Left hindlimb (tissue), 1 donor: ENCODE measurements at regions not wholly inside any gene's neighbourhood (a gene's known extent, or its start where the extent isn't known, plus 50 kb on each side); places are given as distances from the start of the nearest gene placed in this dataset.

Experiments used
- DNase-seq: peaks from one replicate; pipeline ENCODE4 v3.0.0-alpha.2; 2018

DNA sequence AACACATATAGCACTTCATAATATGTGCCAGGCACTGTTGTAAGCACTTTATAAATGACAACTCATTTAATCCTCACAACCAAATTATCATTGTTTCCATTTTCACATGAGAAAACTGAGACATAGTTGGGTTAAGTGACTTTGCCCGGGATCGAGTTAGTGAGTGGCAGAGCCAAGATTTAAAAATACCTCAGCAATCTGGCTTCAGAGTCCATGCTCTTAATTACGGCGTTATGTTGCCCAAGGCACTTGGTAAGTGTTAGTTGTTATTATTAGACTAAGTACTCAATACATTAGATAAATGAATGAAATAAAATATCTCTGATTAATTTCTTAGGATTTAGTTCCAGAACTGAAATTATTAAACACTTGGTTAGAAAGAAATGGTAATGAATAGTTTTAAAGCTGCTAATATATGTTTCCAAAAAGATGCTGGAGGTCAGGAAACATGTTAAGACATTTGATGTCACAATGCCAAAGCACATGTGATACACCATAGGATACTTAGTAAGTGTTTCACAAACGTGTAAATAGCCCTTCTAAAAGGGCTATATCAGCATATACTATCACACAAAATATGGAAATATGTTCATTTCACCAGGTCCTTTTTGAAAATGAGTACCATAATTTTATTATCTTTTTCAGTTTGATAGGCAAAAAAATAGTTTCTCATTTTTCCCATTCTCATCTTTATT lies 301.9 kb downstream of the GPAT3 start:
- DNase-seq = no peak

DNA sequence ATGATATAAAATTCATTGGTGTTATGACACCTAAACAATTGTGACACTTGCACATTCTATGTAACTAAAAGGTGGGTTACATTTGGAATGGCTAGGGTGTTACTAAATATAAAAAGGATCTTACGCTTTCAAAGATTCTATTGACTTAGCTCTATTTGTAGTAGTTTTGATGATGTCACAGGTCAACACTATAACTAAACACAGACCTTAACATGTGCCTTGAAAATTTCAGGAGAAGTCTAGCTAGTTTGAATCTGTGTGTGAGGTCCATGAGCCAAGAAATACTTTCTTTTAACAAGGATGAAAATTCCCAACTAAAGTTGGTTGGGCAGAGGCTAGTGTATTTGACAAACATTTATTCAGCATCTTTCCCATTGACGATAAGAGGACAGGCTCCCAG lies 298.0 kb downstream of the GPAT3 start:
- DNase-seq = no peak

DNA sequence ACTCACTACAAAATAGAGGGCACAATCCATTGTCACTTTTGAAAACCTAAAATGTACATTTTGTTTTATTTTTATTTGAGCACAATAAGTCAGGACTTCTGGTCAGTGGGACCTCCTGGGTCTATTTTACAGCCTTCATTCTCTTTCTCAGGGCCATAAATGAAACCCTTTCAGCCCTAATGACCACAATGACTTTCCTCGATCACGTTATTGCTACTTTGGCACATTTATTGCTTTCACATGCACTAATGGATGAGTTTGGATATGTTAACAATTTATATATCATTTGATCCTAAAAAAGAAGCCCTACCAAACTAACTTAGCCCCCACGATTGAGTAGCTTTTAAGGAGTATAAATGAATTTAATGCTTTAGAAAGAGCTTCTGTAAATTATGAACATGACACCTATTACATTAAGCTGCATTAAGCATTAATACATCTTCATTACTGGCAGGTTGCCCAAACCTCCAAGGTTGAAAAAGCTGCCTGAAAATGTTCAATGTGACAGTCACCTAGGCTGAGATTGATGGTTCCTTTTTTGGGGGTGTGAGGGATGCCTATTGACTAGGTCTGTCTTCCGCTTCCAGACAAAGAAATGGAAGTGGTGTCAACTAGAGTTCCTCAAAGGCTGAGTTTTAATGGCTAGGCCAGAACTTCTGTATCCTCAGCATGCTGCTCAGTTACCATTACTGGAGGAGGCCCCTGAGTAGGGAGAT lies 296.4 kb downstream of the GPAT3 start:
- DNase-seq = no peak

DNA sequence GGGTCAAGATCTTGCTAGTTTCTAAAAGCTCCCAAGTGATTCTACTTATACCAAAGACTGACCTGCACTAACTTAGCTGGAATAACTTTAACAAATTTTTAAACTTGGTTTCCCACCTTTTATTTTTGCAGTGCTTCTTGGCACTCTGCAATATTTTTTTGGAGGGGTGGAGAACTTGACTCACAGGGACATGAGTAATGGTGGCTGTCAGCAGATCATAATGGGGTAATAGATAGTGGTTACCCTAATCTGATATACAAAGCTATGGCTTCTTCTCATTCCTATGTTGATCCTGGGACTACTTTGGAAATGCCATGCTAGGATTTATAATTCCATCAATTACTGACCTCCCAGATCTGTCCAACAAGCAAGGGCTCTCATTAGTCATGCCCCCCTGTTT lies 295.7 kb downstream of the GPAT3 start:
- no peak for DNase-seq

DNA sequence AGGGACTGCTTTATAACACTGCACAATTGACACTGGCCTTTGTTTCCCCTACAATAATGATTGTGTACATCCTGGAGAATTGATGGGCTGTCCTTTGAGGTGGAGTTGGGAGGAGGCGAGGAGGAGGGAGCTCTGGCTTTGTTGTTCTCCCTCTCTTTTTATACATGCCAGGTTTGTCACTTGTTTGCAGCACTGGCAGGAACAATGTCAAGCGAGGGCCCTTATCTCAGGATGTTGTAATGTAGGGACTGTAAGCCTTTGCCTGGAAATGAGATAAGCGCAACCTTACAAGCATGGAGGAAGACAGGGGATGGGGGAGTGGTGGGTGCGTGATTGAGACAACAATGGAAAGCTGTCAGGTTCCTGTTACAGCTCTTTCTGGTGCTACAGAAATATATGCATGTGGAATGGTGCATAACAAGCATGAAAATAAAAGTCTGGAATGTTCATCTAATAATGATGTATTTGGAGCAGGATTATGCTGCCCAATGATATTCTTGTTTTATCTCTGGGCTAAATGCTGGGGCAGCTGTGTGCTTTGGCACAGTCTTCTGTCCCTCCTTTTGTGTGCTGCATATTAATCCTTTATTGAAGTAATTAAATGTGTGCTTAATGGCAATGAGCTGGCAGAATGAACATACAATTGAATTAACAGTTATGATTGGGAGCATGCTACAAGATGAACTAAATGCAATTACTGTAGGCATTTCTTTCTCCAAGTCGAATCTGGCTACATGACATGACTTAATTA lies 294.4 kb downstream of the GPAT3 start:
- no peak for DNase-seq

DNA sequence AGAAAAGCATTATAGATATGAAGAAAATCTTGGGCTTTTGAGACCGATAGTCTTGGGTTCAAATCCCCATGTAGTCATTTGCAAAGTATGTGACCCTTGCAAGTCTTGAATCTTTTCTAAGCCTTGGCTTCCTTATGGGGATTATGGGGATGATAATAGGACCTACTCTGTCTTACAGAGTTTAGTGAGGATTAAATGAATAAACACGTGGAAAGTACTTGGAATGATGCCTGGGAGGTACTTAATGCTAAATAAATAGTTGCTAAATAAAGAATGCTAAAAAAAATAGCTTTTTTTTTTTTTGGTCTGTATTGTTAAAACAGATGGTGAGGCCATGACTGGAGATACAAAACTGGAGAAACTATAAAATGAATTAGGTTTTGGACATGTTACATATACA lies 292.7 kb downstream of the GPAT3 start:
- DNase-seq = no peak

DNA sequence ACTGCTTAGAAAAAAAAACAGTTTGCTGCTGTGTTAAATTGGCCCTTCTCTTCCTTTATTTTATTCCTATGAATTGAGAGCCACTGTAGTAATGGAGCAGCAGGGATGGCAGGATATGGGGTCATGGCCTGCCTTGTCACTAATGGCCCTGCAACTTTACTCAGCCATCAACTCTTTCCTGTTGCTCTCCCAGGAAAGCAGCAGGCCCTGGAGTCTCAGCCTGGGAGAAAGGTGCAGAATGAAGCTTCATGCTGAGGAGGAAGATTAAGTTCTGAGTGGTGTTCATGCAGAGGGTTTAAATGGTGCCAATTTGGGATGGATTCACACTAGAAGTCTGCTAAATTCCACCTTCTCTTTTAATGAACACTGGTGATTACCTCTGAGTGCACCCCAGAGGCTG lies 285.6 kb downstream of the GPAT3 start:
- no peak for DNase-seq

DNA sequence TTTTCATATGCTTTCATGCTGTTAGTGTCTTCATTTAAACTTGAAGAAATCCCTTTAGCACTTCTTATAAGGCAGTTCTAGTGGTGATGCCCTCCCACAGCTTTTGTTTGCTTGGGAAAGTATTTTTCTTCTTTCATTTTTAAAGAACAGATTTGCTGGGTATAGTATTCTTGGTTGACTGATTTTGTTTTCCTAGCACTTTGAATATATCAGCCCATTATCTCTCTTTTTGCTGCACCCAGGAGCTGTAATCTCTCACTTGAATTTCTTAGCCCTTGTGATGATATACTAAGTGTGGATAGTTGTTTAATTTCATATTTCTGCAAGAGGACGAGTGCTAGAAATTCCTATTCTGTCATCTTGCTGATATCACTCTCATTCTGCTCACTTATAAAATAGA lies 283.7 kb downstream of the GPAT3 start:
- DNase-seq = no peak

DNA sequence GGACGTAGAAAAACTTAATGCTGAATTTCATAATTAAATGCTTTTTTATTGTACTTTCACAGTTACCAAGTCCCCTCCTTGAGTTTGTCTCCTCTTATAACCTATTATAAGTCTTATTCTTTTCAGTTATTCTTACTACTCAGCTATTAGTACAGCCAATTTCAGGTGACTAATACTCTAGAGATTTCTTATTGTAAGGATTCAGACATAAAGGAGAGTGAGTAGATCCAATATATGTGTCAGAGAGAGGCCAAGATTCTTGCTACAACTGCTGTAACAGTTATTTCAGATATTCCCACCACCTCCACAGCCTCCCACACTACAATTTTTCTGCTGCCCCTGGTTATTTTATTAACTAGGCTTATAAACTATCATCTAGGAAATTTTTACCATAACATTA lies 274.5 kb downstream of the GPAT3 start:
- no peak for DNase-seq

DNA sequence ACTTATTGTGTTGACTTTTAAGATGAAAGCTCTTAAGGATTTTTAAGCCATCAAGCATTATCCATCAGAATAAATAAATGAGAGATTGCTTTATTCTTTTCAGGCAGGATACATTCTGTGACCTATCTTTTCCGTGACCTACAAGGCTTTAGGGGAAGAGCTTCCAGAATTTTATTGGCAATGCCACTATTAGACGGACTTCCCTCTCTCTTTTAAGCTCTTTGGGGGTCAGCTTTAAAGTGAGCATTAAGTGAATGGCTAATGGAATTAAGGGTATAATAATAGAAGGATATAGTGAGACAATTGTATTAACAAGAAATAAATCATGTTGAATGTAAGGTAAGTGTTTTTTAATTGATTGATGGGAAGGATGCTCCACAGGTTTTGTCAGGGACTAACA lies 273.7 kb downstream of the GPAT3 start:
- DNase-seq = no peak

DNA sequence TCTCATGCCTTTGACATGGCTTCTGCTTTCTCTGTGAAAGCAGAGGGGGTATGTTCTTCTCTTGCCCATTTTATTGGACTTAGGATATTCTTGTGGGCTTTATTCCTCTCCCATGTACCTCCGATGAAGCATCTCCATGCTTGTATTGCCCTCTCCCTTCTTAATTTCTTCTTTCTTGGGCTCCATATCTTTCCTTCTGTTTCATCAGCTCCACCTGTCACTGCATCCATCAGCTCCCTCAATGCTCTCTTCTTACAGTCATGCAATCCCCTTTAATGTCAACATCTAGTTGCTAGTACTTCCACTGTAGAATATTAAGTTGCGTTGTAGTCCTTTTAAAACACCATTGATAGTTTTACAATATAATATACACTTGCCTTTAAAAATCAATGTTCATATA lies 257.6 kb downstream of the GPAT3 start:
- no peak for DNase-seq

DNA sequence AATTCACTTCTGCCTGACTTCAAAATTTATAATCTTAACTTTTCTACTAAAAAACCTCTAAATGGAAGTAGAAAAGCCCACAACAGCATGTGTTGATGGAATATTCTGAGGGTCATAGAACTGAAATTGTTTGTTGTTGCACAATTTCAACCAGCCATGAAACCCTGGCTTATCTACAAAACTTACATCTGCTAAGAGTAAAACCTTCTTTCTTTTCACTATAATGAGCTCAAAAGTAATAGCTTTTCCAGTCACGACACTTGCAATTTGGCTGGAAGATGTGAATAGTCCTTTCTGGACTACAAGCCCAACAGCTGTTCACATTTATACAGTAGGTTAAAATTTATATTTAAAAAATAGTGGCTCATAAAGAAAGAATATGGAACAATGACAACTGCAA lies 250.0 kb downstream of the GPAT3 start:
- DNase-seq = no peak

DNA sequence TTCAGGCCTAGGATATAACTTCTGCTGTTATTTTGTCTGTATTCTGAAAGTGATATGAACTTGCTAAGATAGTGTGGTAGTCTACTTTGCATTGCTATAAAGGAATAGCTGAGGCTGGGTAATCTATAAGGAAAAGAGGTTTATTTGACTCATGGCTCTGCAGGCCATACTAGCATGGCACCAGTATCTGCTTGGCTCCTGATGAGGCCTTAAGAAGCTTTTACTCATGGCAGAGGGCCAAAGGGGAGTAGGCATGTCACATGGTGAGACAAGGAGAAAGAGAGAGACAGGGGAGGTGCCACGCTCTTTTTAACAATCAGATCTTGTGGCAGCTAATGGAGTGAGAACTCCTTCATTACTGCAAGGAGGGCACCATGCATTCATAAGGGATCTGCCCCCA lies 247.3 kb downstream of the GPAT3 start:
- DNase-seq = no peak

DNA sequence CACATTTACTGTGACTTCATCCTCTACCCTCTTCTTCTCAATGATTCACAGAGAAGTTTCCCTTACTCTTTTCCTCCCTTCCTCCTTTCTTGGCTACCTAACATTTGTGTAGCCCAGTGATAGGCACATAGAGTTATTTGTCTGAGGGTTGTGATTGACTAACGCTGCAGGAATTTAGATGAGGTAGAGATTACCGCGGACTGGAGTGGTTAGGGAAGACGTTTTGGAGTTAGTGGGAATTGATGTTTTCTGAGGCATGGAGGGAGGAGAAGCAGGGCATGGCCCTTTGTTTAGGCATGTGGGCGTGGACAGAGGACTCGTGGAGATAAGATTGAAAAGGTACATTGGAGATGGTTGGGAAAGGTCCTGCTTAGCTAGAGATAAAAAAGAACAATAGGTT lies 246.7 kb downstream of the GPAT3 start:
- no peak for DNase-seq

DNA sequence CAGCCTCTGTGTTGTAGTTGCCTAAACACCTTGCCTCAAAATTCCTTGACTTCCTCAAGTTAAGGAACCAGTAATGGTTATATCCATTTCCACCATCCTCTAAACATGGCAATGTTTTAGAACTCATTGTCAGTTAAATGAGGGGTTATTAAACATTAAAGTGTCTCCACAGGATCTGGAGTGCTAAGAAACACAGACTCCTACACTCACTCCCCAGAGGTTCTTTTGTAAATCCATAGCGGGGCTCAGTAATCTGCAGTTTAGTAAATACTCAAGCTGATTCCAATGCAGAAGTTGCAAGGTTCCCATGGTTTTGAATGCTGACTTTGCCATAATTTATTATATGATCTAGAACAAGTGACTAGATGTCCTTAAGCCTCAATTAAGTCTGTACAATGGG lies 245.5 kb downstream of the GPAT3 start:
- no peak for DNase-seq

DNA sequence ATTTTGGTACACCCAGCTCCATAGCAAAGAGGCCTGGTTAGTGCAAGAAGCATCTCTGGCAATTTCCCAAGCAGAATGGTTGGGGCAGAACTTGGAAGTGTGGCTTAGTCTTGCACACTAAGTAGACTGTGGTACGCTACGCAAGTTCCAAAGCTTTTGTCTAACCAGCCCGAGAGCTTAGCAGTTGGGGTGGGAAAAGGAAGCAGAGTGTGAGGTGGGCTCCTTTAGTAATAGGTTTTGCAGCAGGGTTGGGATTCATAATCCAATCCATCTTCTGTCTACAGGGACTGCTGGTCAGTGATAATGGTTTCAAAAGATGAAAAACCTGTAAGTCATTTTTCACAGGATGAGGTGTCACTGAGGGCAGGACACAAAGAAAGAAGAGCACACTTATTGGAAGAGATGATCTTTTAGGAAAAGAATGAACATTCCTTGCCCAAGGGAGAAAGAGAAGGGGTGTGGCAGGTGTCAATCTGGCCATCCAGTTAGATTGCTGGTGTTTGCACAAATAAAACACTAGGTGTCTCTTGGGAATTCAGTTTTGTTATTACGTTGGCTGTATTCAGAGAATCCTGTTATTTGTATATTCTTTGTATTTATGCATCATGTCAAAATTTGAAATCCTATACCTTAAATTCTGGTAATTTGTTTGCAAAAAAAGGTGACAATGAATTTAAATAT lies 244.3 kb downstream of the GPAT3 start:
- no peak for DNase-seq

DNA sequence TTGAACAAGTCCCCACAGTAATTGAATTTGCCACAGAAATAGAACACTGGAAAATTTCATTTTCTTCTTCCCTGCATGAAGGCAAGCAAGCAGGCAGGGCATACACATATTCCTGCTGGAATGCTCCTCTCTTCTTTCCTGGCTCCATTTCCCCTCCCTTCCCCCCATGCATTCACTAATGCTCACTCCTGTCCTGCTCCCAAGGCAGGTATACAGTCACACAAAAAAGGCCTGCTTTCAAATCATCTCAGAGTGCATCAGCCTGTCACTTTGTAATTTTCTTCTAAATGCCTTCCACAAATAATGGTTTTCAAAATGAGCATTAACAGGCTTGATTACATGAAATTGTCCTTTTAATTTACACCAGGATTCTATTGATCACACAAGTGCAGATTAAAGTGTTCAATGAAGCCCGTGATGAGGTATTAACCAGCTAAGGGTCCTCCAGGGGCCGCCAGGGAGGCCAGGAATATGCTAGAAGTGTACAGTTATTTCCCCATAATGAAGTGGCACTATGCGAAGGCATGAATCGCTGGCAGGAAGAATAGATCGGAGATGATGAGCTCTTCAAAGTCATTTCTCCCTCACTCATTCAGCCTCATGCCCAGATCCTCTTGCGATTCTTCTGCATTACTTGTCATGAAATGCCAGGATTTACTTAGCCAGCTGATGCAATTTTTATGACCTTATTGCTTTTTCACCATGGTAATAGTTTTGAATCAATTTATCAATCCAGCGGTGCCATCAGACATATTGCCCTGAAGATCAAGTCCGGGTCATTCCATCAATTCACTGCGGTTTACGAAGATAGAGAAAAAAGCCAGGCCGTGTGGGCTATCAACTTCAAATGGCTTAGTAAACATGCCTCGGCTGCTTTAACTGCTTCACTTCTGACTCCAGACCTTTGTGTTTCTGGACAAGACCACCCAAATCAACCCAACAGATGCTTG lies 243.5 kb downstream of the GPAT3 start:
- no peak for DNase-seq

DNA sequence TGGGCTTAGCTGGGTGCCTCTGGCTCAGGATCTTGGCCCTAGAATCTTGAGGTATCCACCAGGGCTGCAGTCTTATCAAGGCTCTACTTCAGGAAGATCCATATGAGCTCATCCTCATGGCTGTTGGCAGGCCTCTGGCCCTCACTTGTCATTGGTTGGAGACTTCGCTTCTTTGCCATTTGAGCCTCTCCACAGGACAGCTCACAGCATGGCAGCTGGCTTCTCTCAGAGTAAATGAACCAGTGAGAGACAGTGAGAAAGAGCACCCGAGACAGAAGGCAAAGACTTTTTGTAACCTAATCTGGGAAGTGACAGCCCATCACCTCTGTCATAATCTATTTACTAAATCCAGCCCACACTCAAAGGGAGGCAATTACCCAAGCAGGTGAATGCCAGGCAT lies 236.8 kb downstream of the GPAT3 start:
- DNase-seq = no peak

DNA sequence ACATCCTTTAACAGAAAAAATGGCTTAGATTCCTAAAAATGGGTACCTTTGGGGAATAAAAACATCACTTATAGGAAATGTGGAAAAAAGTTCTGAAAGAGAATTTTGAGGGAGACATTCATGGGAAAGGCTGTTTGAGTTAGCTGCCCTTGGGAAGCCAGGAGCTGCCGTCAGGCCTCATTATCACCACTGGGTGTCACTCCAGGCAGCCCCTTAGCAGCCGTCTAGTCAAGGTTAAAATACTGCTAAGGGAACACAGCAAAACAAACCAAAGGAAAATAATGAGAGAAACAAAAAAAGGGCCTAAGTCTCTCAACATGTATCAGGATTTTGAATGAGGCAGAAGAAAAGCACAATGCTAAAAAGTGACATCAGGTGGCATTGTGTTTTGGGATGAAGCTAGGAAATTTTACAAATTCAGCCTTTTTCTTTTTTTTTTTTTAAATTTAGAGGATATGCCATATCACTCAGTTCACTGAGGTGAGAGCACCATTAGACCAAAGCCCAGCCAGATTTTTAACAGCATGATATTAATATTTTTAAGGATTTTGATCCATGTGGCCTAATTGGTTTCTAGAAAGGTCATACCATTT lies 235.3 kb downstream of the GPAT3 start:
- DNase-seq = no peak

DNA sequence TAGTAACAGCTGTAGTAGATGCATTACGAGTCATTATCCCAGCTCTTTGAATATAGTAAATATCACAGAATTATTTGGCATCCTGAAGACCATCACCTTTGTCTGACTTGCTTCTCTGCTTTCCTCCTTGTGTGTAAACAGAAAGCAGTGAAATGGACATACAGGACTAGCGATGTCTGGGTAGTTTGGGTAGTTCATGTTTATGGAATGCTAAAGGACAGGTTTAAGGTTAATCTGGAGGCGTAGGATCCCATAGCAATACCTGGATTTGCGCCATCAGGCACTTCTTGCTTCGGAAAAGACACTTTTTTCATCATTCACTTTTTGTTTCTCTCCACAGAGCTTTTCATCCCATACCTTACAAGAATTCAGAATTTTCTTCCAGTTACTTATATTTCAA lies 232.2 kb downstream of the GPAT3 start:
- no peak for DNase-seq

DNA sequence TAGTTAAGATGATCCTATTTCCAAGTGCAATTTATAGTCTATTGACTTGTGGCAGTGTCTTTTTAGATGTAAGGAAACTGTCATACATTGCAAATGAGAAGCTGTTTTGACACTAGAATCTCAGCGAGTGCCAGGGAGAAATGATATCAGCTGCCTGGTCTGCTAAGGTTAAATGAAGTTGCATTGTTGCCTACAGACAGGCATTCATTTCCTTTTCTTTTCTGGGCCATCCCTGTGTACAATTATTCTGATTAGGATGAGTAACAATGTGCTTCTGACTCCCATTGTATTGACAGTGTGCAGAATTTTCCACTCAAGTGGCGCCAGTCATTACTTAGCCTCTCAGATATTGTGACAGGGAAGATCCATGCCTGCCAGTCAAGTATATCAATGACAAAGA lies 231.2 kb downstream of the GPAT3 start:
- no peak for DNase-seq

DNA sequence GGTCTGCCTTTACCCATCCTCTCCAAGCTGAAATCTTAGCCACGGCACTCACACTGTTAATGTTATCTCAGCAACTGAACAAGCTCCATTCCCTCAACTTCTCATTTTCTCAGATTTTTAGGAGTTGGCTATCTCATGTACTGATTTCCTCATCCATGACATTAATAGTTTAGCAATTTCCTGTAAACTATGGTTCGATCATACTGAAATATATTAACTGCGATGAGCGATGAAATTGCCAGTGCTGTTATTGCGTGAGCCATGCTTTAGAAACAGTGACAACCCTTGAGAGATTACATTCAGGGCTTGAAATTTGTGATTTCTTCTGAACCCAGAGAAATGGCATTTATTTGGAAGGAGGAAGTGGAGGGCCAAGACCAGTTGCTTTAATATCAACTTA lies 223.7 kb downstream of the GPAT3 start:
- DNase-seq = no peak
